T-helper 17 cell (primary cell): ENCODE measurements at regions not wholly inside any gene's neighbourhood (a gene's known extent, or its start where the extent isn't known, plus 50 kb on each side); places are given as distances from the start of the nearest gene placed in this dataset.

Source experiments
- ATAC-seq: fragments of 150-1000 bp; cut with Tn5 transposase; 2 replicates; pipeline ENCODE4 v1.10.0; 2021; ENCODE audit warnings: mild to moderate bottlenecking, moderate library complexity
- DNase-seq, 3 donors: peaks; one replicate each; pipeline versions ENCODE4 v3.0.0 to v3.0.0-alpha.2; 2020 to 2021
- H3K9me3 ChIP-seq: one replicate; pipeline ENCODE4 v1.7.0; 2013; ENCODE audit warnings: low read length, mild to moderate bottlenecking; ENCODE audit not compliant: control insufficient read depth, poor library complexity, severe bottlenecking
- H3K27ac Mint-ChIP-seq: one replicate; pipeline ENCODE4 v1.8.0; 2022; ENCODE audit warnings: mild to moderate bottlenecking, moderate library complexity, mixed read lengths
- H3K27me3 Mint-ChIP-seq: one replicate; pipeline ENCODE4 v1.8.0; 2022; ENCODE audit warnings: mixed read lengths
- H3K36me3 Mint-ChIP-seq: one replicate; pipeline ENCODE4 v1.8.0; 2022; ENCODE audit warnings: low read depth, mixed read lengths
- H3K4me1 Mint-ChIP-seq: one replicate; pipeline ENCODE4 v1.8.0; 2022; ENCODE audit warnings: mild to moderate bottlenecking, mixed read lengths
- H3K4me3 Mint-ChIP-seq: one replicate; pipeline ENCODE4 v1.8.0; 2022; ENCODE audit warnings: mild to moderate bottlenecking, moderate library complexity, mixed read lengths

GRCh38 chr13:104105418-104106355 is 1039.5 kb upstream of the SLC10A2 start:
- Mint-ChIP-seq H3K27ac (no peak overlapping the region), H3K4me3 (no peak overlapping the region), H3K36me3 (no peaks in the 10 kb centered on the region), H3K27me3 (no peaks in the 10 kb centered on the region), H3K4me1 (no peaks in the 10 kb centered on the region)
- ATAC-seq (no peak), DNase-seq (no peak)
- no peaks in the 10 kb centered on the region for H3K9me3 ChIP-seq

- no peaks in the 10 kb centered on the region for H3K27me3 Mint-ChIP-seq
- no peak for ATAC-seq
- no peaks in the 10 kb centered on the region for H3K4me1 Mint-ChIP-seq
- H3K27ac Mint-ChIP-seq, result no peak overlapping the region
- H3K36me3 Mint-ChIP-seq, result no peaks in the 10 kb centered on the region
- H3K4me3 Mint-ChIP-seq, result no peak overlapping the region
- no peaks in the 10 kb centered on the region for H3K9me3 ChIP-seq
- DNase-seq, result no peak
Observed at GRCh38 chr13:104099750-104100149, 1033.5 kb upstream of the SLC10A2 start.

- H3K27ac Mint-ChIP-seq, result no peak overlapping the region
- H3K36me3 Mint-ChIP-seq, result no peaks in the 10 kb centered on the region
Observed at GRCh38 chr13:104098421-104098820, 1032.2 kb upstream of the SLC10A2 start.

GRCh38 chr13:104086759-104087158 is 1020.5 kb upstream of the SLC10A2 start:
- Mint-ChIP-seq H3K36me3 (no peaks in the 10 kb centered on the region), H3K27ac (no peak overlapping the region), H3K4me3 (no peak overlapping the region), H3K4me1 (no peaks in the 10 kb centered on the region), H3K27me3 (no peaks in the 10 kb centered on the region)
- DNase-seq (no peak), ATAC-seq (no peak)
- H3K9me3 ChIP-seq, result no peaks in the 10 kb centered on the region

More at GRCh38 chr13:104098421-104098820, 1032.2 kb upstream of the SLC10A2 start:
- Mint-ChIP-seq H3K4me1 (no peaks in the 10 kb centered on the region), H3K27me3 (no peaks in the 10 kb centered on the region), H3K4me3 (no peak overlapping the region)
- ATAC-seq (no peak), DNase-seq (no peak)
- H3K9me3 ChIP-seq, result no peaks in the 10 kb centered on the region

- Mint-ChIP-seq H3K4me1 (no peaks in the 10 kb centered on the region), H3K27ac (no peak overlapping the region), H3K4me3 (no peak overlapping the region), H3K27me3 (no peaks in the 10 kb centered on the region), H3K36me3 (no peaks in the 10 kb centered on the region)
- ATAC-seq (no peak), DNase-seq (no peak)
- H3K9me3 ChIP-seq, result no peaks in the 10 kb centered on the region
Observed at GRCh38 chr13:104086210-104086609, 1020.0 kb upstream of the SLC10A2 start.

GRCh38 chr13:104085611-104086010 is 1019.4 kb upstream of the SLC10A2 start:
- Mint-ChIP-seq H3K27me3 (no peaks in the 10 kb centered on the region), H3K4me3 (no peak overlapping the region), H3K4me1 (no peaks in the 10 kb centered on the region), H3K36me3 (no peaks in the 10 kb centered on the region), H3K27ac (no peak overlapping the region)
- DNase-seq, result no peak
- H3K9me3 ChIP-seq, result no peaks in the 10 kb centered on the region
- ATAC-seq, result no peak

- Mint-ChIP-seq H3K27ac (no peak overlapping the region), H3K4me1 (no peaks in the 10 kb centered on the region), H3K4me3 (no peak overlapping the region), H3K36me3 (no peaks in the 10 kb centered on the region), H3K27me3 (no peaks in the 10 kb centered on the region)
- no peak for ATAC-seq
- no peak for DNase-seq
- H3K9me3 ChIP-seq, result no peaks in the 10 kb centered on the region
Observed at GRCh38 chr13:104074326-104074725, 1008.1 kb upstream of the SLC10A2 start.

- no peak for ATAC-seq
- no peak overlapping the region for H3K27ac Mint-ChIP-seq
- no peak overlapping the region for H3K4me3 Mint-ChIP-seq
- no peaks in the 10 kb centered on the region for H3K4me1 Mint-ChIP-seq
- DNase-seq, result no peak
- no peaks in the 10 kb centered on the region for H3K27me3 Mint-ChIP-seq
- no peaks in the 10 kb centered on the region for H3K36me3 Mint-ChIP-seq
- H3K9me3 ChIP-seq, result no peaks in the 10 kb centered on the region
Observed at GRCh38 chr13:104071806-104072205, 1005.6 kb upstream of the SLC10A2 start.

GRCh38 chr13:104065328-104065727 is 999.1 kb upstream of the SLC10A2 start:
- ATAC-seq (no peak), DNase-seq (no peak)
- no peaks in the 10 kb centered on the region for H3K9me3 ChIP-seq
- H3K36me3 Mint-ChIP-seq, result no peaks in the 10 kb centered on the region
- H3K4me3 Mint-ChIP-seq, result no peak overlapping the region
- no peak overlapping the region for H3K27ac Mint-ChIP-seq
- no peaks in the 10 kb centered on the region for H3K27me3 Mint-ChIP-seq
- no peaks in the 10 kb centered on the region for H3K4me1 Mint-ChIP-seq

- Mint-ChIP-seq H3K36me3 (no peaks in the 10 kb centered on the region), H3K27ac (no peak overlapping the region), H3K4me3 (no peak overlapping the region), H3K27me3 (no peaks in the 10 kb centered on the region), H3K4me1 (no peaks in the 10 kb centered on the region)
- no peaks in the 10 kb centered on the region for H3K9me3 ChIP-seq
- ATAC-seq, result no peak
- DNase-seq, result no peak
Observed at GRCh38 chr13:104057861-104058260, 991.6 kb upstream of the SLC10A2 start.

- no peak overlapping the region for H3K4me3 Mint-ChIP-seq
- H3K27ac Mint-ChIP-seq, result no peak overlapping the region
- no peak for ATAC-seq
- DNase-seq, result no peak
- no peaks in the 10 kb centered on the region for H3K36me3 Mint-ChIP-seq
- H3K4me1 Mint-ChIP-seq, result no peaks in the 10 kb centered on the region
- H3K27me3 Mint-ChIP-seq, result no peaks in the 10 kb centered on the region
- H3K9me3 ChIP-seq, result no peaks in the 10 kb centered on the region
Observed at GRCh38 chr13:104045907-104046306, 979.7 kb upstream of the SLC10A2 start.

GRCh38 chr13:104043184-104043583 is 977.0 kb upstream of the SLC10A2 start:
- Mint-ChIP-seq H3K27ac (no peak overlapping the region), H3K36me3 (no peaks in the 10 kb centered on the region), H3K4me3 (no peak overlapping the region), H3K27me3 (no peaks in the 10 kb centered on the region), H3K4me1 (no peaks in the 10 kb centered on the region)
- no peak for ATAC-seq
- DNase-seq, result no peak
- H3K9me3 ChIP-seq, result no peaks in the 10 kb centered on the region

- Mint-ChIP-seq H3K27me3 (no peaks in the 10 kb centered on the region), H3K4me3 (no peak overlapping the region), H3K27ac (no peak overlapping the region), H3K36me3 (no peaks in the 10 kb centered on the region), H3K4me1 (no peaks in the 10 kb centered on the region)
- no peak for DNase-seq
- no peaks in the 10 kb centered on the region for H3K9me3 ChIP-seq
- ATAC-seq, result no peak
Observed at GRCh38 chr13:104034891-104035290, 968.7 kb upstream of the SLC10A2 start.

GRCh38 chr13:104025303-104025702 is 959.1 kb upstream of the SLC10A2 start:
- ATAC-seq, result no peak
- Mint-ChIP-seq H3K27ac (no peak overlapping the region), H3K4me1 (no peaks in the 10 kb centered on the region), H3K36me3 (no peaks in the 10 kb centered on the region), H3K27me3 (no peaks in the 10 kb centered on the region), H3K4me3 (no peak overlapping the region)
- no peaks in the 10 kb centered on the region for H3K9me3 ChIP-seq
- no peak for DNase-seq
